GM10248 (cell line): ENCODE measurements at regions not wholly inside any gene's neighbourhood (a gene's known extent, or its start where the extent isn't known, plus 50 kb on each side); places are given as distances from the start of the nearest gene placed in this dataset.
"Not testable (repeated sequence)": the region's sequence is repeated elsewhere in the genome, so short reads cannot be mapped to it uniquely, and the experiment has no call there.

Source experiments
- CTCF ChIA-PET: fragments of 300-600 bp; sonication (Branson Sonifier 250); formaldehyde crosslinking; extraction: SDS; loops from one replicate; lab custom pipeline; 2021; ENCODE audit warnings: antibody characterized with exemption; lab: Yijun Ruan, JAX
- POLR2A ChIA-PET: fragments of 350-650 bp; sonication (Branson Sonifier 250); formaldehyde crosslinking; extraction: SDS; loops from one replicate; lab custom pipeline; 2020; ENCODE audit warnings: antibody characterized with exemption; lab: Yijun Ruan, JAX
- DNase-seq: peaks from one replicate; pipeline ENCODE4 v3.0.0; 2012; ENCODE audit errors: extremely low spot score
- TF ChIP-seq, protein P1 (sequence below): IDR thresholded peaks from 2 replicates; pipeline ENCODE4 v1.5.1; 2012; ENCODE audit warnings: mild to moderate bottlenecking, low read depth; ENCODE audit errors: extremely low read depth, missing control alignments, control extremely low read depth

DNA sequence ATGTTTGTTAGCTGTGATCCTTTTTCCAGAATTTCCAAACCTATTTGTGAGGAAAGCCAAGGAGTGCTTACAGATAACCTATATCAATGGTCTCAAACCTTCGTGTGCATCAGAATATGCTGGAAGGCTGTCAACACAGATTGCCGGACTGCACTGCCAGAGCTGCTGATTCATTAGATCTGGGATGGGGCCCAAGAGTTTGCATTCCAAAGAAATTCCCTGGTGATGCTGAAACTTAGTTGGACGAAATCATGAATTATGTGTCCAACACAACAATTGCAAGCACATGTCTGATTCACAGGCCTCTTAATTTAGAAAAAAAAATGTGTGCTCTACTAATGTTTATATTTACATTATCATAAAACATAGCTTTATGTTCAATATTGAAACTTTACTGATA, 544.0 kb upstream of the AMOT start:
- ChIA-PET CTCF (no interaction called here), POLR2A (no interaction called here)
- DNase-seq: no peak
- TF ChIP-seq, protein P1, sequence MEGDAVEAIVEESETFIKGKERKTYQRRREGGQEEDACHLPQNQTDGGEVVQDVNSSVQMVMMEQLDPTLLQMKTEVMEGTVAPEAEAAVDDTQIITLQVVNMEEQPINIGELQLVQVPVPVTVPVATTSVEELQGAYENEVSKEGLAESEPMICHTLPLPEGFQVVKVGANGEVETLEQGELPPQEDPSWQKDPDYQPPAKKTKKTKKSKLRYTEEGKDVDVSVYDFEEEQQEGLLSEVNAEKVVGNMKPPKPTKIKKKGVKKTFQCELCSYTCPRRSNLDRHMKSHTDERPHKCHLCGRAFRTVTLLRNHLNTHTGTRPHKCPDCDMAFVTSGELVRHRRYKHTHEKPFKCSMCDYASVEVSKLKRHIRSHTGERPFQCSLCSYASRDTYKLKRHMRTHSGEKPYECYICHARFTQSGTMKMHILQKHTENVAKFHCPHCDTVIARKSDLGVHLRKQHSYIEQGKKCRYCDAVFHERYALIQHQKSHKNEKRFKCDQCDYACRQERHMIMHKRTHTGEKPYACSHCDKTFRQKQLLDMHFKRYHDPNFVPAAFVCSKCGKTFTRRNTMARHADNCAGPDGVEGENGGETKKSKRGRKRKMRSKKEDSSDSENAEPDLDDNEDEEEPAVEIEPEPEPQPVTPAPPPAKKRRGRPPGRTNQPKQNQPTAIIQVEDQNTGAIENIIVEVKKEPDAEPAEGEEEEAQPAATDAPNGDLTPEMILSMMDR: no peak

DNA sequence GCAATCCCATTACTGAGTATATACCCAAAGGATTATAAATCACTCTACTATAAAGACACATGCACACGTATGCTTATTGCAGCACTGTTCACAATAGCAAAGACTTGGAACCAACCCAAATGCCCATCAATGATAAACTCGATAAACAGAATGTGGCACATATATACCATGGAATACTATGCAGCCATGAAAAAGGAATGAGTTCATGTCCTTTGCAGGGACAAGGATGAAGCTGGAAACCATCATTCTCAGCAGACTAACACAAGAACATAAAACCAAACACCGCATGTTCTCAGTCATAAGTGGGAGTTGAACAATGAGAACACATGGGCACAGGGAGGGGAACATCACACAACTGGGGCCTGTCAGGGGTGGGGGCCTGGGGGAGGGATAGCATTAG, 532.8 kb upstream of the AMOT start:
- DNase-seq, CTCF ChIA-PET, POLR2A ChIA-PET: not testable (repeated sequence)

DNA sequence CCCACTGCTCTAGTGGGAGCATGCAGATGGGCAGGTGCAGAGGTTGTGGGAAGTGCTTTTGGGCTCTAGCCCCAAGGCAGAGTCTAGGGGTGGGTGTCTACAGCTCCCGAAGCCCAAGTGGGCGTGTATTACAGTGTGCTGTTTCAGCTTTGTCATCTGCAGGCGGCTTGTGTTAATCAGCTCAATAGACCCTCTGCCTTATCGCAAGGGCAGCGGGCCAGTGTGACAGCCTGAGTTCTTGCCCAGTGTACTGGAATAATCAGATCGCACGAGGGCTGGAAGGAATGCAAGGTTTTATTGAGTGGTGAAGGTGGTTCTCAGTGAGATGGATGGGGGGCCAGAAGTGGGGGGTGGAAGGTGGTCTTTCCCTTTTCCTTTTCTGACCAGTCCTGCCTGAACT, 529.4 kb upstream of the AMOT start:
- TF ChIP-seq, protein P1: no peak
- ChIA-PET POLR2A (no interaction called here), CTCF (no interaction called here)
- DNase-seq: no peak

DNA sequence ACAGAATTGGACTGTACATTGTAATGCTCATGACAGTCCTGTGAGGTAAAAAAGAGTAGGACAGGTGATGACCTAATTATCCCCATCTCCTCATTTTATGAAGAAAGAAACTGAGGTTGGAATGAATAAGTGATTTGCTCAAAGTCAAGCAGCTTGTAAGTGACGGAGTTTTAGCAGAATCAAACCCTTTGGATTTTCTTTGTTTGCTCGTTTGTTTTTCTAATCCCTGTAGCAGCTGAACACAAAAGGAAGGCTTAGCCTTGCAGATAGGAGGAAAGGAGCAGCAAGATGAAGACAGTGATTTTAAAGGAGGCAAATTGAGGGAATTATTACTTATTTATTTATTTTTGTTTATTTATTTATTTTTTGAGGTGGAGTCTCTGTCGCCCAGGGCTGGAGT, 528.4 kb upstream of the AMOT start:
- POLR2A ChIA-PET: no interaction called here
- CTCF ChIA-PET: interaction anchor here (0.8 kb wide), 1 partner anchor 43 kb away, joined by 3 read pairs; no protein-coding TSS in a partner anchor
- DNase-seq: no peak

DNA sequence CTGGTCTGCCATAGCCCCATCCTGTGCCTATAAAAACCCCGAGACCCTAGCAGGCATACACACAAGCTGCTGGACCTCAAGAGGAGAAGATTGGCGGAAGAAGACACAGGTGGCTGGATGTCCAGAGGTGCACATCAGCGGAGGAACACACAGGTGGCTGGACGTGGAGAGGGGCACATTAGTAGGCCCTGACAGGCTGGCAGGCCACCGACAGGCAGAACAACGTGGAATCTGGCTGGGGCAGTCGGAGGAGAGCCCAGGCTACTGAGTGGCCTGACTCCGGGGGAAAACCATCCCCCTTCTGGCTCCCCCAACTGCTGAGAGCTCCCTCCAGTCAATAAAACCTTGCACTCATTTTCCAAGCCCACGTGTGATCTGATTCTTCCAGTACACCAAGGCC, 512.5 kb upstream of the AMOT start:
- CTCF ChIA-PET: no interaction called here
- TF ChIP-seq, protein P1: no peak
- no peak for DNase-seq
- POLR2A ChIA-PET: no interaction called here

More for the DNA sequence above, 528.4 kb upstream of the AMOT start:
- TF ChIP-seq, protein P1: no peak

DNA sequence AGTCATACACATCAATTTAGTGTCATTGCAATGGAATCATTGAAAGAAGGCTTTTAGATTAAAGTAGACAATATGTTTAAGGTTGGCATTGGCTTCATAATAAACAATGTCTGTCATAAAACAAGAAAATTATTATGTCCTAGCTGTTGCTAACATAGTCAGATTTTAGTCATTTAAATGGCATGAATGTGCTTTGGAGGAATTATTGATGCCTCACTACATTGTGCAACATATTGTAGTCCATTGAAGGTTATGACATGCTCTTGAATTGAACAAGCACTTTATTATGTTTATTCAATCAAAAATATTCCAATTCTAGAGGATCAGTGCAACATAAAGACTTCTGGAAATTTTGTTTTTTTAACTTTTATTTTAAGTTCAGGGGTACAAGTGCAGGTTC, 489.8 kb upstream of the AMOT start:
- TF ChIP-seq, protein P1: no peak
- CTCF ChIA-PET: no interaction called here

DNA sequence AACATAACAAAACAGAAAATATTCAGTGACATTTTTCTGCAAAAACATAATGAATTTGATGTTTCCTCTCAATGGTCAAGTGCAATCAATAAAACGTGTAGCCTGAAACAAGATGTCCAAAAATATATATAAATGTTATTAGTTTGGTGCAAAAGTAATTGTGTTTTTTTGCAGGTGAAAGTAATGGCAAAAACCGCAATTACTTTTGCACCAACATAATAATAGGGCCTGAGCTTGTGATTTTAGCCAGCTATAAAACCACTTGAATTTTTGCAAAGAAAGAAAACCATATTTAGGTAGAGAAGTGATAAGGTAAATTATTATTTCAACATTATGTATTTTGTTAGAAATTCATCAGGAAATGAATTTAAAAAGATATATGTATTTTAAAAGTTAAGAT, 475.3 kb upstream of the AMOT start:
- CTCF ChIA-PET: no interaction called here
- TF ChIP-seq, protein P1: no peak
- POLR2A ChIA-PET: no interaction called here
- no peak for DNase-seq

More for the DNA sequence above, 489.8 kb upstream of the AMOT start:
- no peak for DNase-seq
- POLR2A ChIA-PET: no interaction called here
